Activated T-cell treated with anti-CD3 and anti-CD28 coated beads, Interleukin-2, amount 50 U/mL, for 4 hours (primary cell): ENCODE measurements at regions not wholly inside any gene's neighbourhood (a gene's known extent, or its start where the extent isn't known, plus 50 kb on each side); places are given as distances from the start of the nearest gene placed in this dataset.

ENCODE experiments used
- ATAC-seq, 2 donors: fragments of 200-7000 bp; cut with Tn5 transposase; one replicate each; pipeline ENCODE4 v1.10.0; 2021
- DNase-seq: peaks from one replicate; pipeline ENCODE4 v3.0.0-alpha.2; 2020
- H3K27me3 Mint-ChIP-seq: one replicate; pipeline ENCODE4 v1.8.0; 2021; ENCODE audit warnings: low read depth, mixed read lengths
- H3K36me3 Mint-ChIP-seq: one replicate; pipeline ENCODE4 v1.8.0; 2022; ENCODE audit warnings: mixed read lengths; ENCODE audit not compliant: insufficient read depth
- H3K4me1 Mint-ChIP-seq: one replicate; pipeline ENCODE4 v1.8.0; 2021; ENCODE audit warnings: low read depth, mixed read lengths
- H3K4me3 Mint-ChIP-seq: one replicate; pipeline ENCODE4 v1.8.0; 2021; ENCODE audit warnings: mild to moderate bottlenecking, moderate library complexity, mixed read lengths
- H3K9me3 Mint-ChIP-seq: one replicate; pipeline ENCODE4 v1.8.0; 2021; ENCODE audit warnings: mixed read lengths

GRCh38 chrX:131778269-131779218 is 234.7 kb downstream of the OR13H1 start:
- DNase-seq, result peak; percentile 69
- no peak overlapping the region for H3K4me3 Mint-ChIP-seq
- ATAC-seq, result peak in 1 of 2 donors; percentile 81
- no peaks in the 10 kb centered on the region for H3K36me3 Mint-ChIP-seq
- no peaks in the 10 kb centered on the region for H3K4me1 Mint-ChIP-seq
- H3K9me3 Mint-ChIP-seq, result no peaks in the 10 kb centered on the region
- H3K27me3 Mint-ChIP-seq, result no peaks in the 10 kb centered on the region

GRCh38 chrX:131779306-131779705 is 235.4 kb downstream of the OR13H1 start:
- Mint-ChIP-seq H3K36me3 (no peaks in the 10 kb centered on the region), H3K4me3 (no peak overlapping the region), H3K4me1 (no peaks in the 10 kb centered on the region), H3K9me3 (no peaks in the 10 kb centered on the region), H3K27me3 (no peaks in the 10 kb centered on the region)
- ATAC-seq (no peak), DNase-seq (no peak)

GRCh38 chrX:131779741-131780140 is 235.9 kb downstream of the OR13H1 start:
- H3K27me3 Mint-ChIP-seq, result no peaks in the 10 kb centered on the region
- DNase-seq, result no peak
- no peaks in the 10 kb centered on the region for H3K36me3 Mint-ChIP-seq
- H3K9me3 Mint-ChIP-seq, result no peaks in the 10 kb centered on the region
- no peak for ATAC-seq
- no peaks in the 10 kb centered on the region for H3K4me1 Mint-ChIP-seq
- no peak overlapping the region for H3K4me3 Mint-ChIP-seq

- Mint-ChIP-seq H3K36me3 (no peaks in the 10 kb centered on the region), H3K9me3 (no peaks in the 10 kb centered on the region), H3K4me3 (no peak overlapping the region), H3K27me3 (no peaks in the 10 kb centered on the region), H3K4me1 (no peaks in the 10 kb centered on the region)
- ATAC-seq, result no peak
- no peak for DNase-seq
Observed at GRCh38 chrX:131782646-131783045, 238.8 kb downstream of the OR13H1 start.

GRCh38 chrX:131783555-131784308 is 239.4 kb upstream of the STK26 start:
- Mint-ChIP-seq H3K4me1 (no peaks in the 10 kb centered on the region), H3K9me3 (no peaks in the 10 kb centered on the region), H3K4me3 (no peak overlapping the region), H3K27me3 (no peaks in the 10 kb centered on the region), H3K36me3 (no peaks in the 10 kb centered on the region)
- peak in 1 of 2 donors; percentile 67 for ATAC-seq
- peak; percentile 72 for DNase-seq

- H3K9me3 Mint-ChIP-seq, result no peaks in the 10 kb centered on the region
Observed at GRCh38 chrX:131789664-131790063, 233.4 kb upstream of the STK26 start.

GRCh38 chrX:131791608-131792355 is 231.3 kb upstream of the STK26 start:
- no peaks in the 10 kb centered on the region for H3K9me3 Mint-ChIP-seq
- H3K27me3 Mint-ChIP-seq, result no peaks in the 10 kb centered on the region
- ATAC-seq (no peak), DNase-seq (no peak)
- no peaks in the 10 kb centered on the region for H3K36me3 Mint-ChIP-seq
- no peak overlapping the region for H3K4me3 Mint-ChIP-seq
- no peaks in the 10 kb centered on the region for H3K4me1 Mint-ChIP-seq

More at GRCh38 chrX:131789664-131790063, 233.4 kb upstream of the STK26 start:
- no peak for ATAC-seq
- H3K4me1 Mint-ChIP-seq, result no peaks in the 10 kb centered on the region
- no peak for DNase-seq
- H3K27me3 Mint-ChIP-seq, result no peaks in the 10 kb centered on the region
- no peaks in the 10 kb centered on the region for H3K36me3 Mint-ChIP-seq
- H3K4me3 Mint-ChIP-seq, result no peak overlapping the region

- peak in 1 of 2 donors; percentile 81 for ATAC-seq
- Mint-ChIP-seq H3K9me3 (no peaks in the 10 kb centered on the region), H3K36me3 (no peaks in the 10 kb centered on the region), H3K27me3 (no peaks in the 10 kb centered on the region), H3K4me1 (no peaks in the 10 kb centered on the region), H3K4me3 (no peak overlapping the region)
- peak; percentile 87 for DNase-seq
Observed at GRCh38 chrX:131792356-131792749, 230.7 kb upstream of the STK26 start.

- Mint-ChIP-seq H3K27me3 (no peaks in the 10 kb centered on the region), H3K36me3 (no peaks in the 10 kb centered on the region), H3K9me3 (no peaks in the 10 kb centered on the region), H3K4me3 (no peak overlapping the region), H3K4me1 (no peaks in the 10 kb centered on the region)
- ATAC-seq (peak in 1 of 2 donors; percentile 77), DNase-seq (peak; percentile 86)
Observed at GRCh38 chrX:131792789-131793462, 230.2 kb upstream of the STK26 start.

GRCh38 chrX:131795442-131796229 is 227.5 kb upstream of the STK26 start:
- H3K4me1 Mint-ChIP-seq, result no peaks in the 10 kb centered on the region
- H3K36me3 Mint-ChIP-seq, result no peaks in the 10 kb centered on the region
- DNase-seq (no peak), ATAC-seq (no peak)
- no peaks in the 10 kb centered on the region for H3K27me3 Mint-ChIP-seq
- no peak overlapping the region for H3K4me3 Mint-ChIP-seq
- H3K9me3 Mint-ChIP-seq, result no peaks in the 10 kb centered on the region

- H3K4me1 Mint-ChIP-seq, result no peaks in the 10 kb centered on the region
- H3K9me3 Mint-ChIP-seq, result no peaks in the 10 kb centered on the region
- ATAC-seq, result no peak
- no peaks in the 10 kb centered on the region for H3K36me3 Mint-ChIP-seq
- no peak overlapping the region for H3K4me3 Mint-ChIP-seq
- DNase-seq, result no peak
- no peaks in the 10 kb centered on the region for H3K27me3 Mint-ChIP-seq
Observed at GRCh38 chrX:131801066-131801465, 222.0 kb upstream of the STK26 start.

- H3K9me3 Mint-ChIP-seq, result no peaks in the 10 kb centered on the region
- no peaks in the 10 kb centered on the region for H3K27me3 Mint-ChIP-seq
- H3K36me3 Mint-ChIP-seq, result no peaks in the 10 kb centered on the region
- no peak overlapping the region for H3K4me3 Mint-ChIP-seq
- H3K4me1 Mint-ChIP-seq, result no peaks in the 10 kb centered on the region
- no peak for DNase-seq
- no peak for ATAC-seq
Observed at GRCh38 chrX:131801911-131802310, 221.2 kb upstream of the STK26 start.
